GM18505 (cell line): ENCODE measurements at regions not wholly inside any gene's neighbourhood (a gene's known extent, or its start where the extent isn't known, plus 50 kb on each side); places are given as distances from the start of the nearest gene placed in this dataset.
"Not testable (repeated sequence)": the region's sequence is repeated elsewhere in the genome, so short reads cannot be mapped to it uniquely, and the experiment has no call there.

ENCODE experiments used
- ATAC-seq: cut with Tn5 transposase; IDR thresholded peaks from one replicate; pipeline ENCODE4 v1.9.1; 2021; ENCODE audit not compliant: unreplicated experiment
- POLR2A ChIP-seq: IDR thresholded peaks from 4 replicates; pipeline ENCODE4 v1.6.1; 2011; ENCODE audit warnings: borderline replicate concordance; ENCODE audit not compliant: insufficient read depth, insufficient read length; ENCODE audit errors: extremely low read depth

DNA sequence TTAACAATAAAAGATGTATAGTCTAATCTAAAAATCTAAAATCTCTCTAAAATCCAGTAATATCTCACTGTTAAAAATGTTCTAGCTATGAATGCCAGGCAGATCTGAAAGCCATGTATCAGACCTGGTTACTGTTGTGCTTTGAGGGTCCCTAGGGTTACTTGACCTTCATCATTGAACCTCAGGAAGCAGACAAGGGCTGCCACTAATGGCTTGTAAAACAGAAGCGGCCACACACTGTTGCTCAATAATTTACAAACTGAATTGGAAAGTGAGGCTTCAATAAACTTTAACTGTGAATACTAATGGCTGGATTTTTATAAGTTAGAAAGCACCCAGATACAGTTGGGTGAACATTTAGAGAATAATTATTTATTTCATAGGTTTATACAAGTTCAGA, 198.0 kb upstream of the RPS23 start:
- ATAC-seq: no peak
- no peak for TF ChIP-seq POLR2A

DNA sequence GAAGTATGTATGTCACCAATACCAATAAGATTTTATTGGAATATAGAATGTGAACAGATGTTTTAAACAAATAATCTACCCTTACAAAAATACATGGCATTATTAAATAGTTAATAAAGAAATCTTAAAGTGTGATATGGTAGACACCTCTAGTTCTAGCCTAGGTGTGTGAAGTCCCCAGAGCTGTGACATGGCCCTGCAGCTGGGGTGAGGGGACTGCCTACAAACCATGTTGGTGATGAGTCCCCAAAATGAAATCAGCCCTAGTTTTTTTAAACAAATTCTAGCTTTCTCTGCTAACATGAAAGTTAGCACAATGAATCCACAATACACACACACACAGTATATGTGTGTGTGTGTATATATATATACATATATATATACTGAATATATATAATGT, 195.1 kb upstream of the RPS23 start:
- no peak for TF ChIP-seq POLR2A
- no peak for ATAC-seq

DNA sequence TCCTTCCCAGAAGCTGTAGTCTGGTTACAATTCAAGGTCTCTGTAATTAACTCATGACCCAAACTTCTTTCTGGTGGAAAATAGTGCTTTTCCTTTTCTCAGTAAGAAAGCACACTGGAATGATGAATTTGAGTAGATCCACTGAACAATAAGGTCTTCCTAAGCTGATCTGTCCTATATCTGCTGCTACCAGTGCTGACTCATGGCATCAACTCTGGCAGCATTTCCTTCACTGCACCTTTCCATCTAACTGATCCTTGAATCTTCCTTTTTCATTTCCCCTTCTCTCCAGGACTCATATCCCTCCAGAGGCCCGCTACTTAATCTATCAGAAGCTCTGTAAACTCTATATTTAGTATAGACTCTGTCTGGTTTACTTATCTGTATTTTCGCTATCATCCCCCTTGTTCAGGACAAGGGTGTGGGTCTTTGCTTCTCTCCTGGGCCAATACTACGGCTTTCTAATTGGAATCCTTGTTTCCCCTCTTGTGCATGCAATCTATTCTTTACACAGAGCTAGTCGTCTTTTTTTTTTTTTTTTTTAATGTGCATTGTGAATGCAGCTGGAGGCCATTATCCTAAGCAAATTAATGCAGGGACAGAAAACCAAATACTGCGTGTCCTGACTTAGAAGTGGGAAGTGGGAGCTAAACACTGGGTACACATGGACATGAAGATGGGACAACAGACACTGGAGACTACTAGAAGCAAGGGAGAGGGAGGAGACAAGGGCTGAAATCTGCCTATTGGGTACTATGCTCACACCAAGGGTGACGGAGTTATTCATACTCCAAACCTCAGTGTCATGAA, 192.2 kb upstream of the RPS23 start:
- no peak for TF ChIP-seq POLR2A
- no peak for ATAC-seq

DNA sequence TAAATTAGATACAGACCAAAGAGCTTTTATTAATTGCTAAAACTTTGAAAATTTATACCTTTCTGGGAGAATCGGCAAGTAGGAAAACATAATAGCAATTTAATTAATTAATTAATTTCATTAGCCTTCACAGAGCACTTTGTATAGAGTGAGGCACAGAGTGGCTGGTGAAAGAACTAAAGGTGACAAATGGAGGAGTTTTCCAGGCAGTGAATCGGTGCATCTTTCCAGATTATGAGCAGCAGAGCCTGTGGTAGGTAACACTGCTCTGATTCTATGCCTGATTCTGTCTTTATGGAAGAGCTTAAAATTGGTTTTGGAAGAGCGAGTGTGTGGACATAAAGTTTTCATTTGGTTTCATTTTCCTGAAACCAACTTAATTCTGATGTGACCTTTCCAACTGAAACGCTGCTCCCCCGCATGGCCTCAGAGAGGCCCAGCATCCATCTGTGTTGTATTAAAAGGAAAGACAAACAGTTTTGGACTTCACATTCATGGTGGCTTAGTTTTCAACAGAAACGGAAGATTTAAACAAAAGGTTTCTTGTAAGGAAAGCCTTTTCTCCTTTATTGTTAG, 188.9 kb upstream of the RPS23 start:
- ATAC-seq: no peak
- no peak for TF ChIP-seq POLR2A

DNA sequence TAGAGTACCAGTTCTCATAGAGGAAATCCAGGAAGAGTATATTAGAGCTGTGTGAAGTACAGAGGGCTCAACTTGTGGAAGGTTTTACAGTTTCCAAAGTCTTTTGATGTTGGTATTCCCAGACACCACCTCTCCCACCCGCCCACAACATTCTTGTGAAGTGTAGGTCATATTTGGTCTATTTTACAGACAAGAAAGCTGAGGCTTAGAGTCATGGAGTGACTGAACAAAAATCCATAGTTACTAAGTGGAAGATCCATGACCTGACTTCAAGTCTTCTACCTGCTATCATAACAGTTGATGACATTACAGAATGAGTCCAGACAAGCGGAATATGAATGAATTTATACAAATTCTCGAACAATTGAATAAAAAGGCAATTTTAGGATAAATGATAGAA, 187.1 kb upstream of the RPS23 start:
- ATAC-seq: no peak
- TF ChIP-seq POLR2A: no peak

DNA sequence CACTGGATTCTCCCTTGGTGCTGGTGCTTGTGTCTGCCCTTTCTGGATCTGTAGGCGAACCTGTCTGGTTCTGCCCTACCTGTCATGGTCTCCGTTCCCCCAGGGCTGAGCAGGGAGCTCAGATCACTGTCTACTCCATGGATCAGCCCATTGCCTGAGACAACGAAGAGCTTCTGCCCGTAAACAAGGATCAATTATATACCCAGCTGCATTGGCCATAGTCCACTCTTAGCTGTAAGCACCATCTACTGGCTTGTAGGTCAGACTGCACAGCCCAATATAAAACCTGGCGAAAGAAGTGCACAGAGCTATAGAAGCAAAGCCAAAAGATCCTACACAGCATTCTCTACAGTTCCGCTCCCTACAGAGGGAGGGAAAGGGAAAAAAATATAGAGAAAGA, 181.5 kb upstream of the RPS23 start:
- TF ChIP-seq POLR2A: no peak
- ATAC-seq: no peak

DNA sequence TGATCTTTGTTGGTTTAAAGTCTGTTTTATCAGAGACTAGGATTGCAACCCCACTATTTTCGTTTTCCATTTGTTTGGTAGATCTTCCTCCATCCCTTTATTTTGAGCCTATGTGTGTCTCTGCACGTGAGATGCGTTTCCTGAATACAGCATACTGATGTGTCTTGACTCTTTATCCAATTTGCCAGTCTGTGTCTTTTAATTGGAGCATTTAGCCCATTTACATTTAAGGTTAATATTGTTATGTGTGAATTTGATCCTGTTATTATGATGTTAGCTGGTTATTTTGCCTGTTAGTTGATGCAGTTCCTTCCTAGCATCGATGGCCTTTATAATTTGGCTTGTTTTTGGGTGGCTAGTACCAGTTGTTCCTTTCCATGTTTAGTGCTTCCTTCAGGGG, 177.2 kb upstream of the RPS23 start:
- ATAC-seq: not testable (repeated sequence)

DNA sequence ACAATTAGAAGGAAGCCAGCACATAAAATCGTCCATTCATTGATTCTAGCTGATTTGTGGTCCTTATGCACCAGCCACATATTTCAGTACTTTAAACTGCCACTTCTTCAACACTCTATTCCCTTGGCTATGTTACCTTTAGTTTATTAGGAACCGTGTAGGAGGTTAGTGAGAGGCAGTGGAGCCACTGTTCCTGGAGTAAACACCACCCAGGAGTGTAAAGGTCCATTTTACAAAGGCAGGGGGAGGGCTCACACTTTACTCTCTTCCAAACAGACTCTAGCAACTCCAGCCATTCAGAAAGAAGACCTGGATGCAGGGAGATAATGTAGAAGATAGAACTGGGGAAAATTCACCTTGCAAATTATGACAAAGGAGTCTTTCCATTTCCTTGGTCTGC, 170.2 kb upstream of the RPS23 start:
- ATAC-seq: no peak
- TF ChIP-seq POLR2A: no peak

DNA sequence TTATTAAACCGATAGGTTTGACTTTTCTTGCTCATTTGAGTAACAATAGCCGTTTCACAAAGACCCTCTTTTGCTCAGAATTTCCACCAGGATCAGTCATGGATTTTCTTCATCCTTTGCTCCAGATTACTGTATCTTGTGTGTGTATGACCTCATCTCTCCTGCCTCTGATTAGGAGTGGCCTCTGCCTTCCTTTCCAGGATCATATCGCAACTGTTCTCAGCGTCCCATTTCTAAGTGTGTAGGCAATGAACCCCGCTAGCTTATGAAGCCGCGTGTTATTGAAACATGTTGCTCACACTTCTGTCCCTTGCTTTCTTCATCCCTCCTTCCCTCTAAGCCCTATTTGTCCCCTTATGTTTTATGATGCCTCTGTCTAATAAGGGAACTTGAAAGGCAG, 169.8 kb upstream of the RPS23 start:
- no peak for ATAC-seq
- no peak for TF ChIP-seq POLR2A

DNA sequence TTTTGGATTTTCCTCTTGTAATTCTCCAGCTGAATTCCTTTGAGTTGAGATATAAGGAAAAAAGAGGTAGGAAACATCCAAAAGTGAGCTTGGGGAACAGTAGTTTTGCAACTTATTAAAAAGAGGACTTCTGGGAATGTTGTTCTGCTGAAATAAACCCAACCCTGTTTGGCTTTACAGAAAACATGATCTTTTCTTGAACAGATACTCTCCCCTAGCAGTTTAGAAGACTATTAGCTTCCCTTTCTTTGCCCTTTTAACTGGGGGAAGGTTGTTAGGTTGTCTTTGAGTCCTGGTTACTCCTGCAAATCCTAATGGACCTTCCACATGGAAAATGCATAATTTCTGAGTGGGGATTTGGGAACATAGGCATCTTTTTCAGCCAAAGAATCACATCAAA, 168.7 kb upstream of the RPS23 start:
- no peak for ATAC-seq
- no peak for TF ChIP-seq POLR2A

DNA sequence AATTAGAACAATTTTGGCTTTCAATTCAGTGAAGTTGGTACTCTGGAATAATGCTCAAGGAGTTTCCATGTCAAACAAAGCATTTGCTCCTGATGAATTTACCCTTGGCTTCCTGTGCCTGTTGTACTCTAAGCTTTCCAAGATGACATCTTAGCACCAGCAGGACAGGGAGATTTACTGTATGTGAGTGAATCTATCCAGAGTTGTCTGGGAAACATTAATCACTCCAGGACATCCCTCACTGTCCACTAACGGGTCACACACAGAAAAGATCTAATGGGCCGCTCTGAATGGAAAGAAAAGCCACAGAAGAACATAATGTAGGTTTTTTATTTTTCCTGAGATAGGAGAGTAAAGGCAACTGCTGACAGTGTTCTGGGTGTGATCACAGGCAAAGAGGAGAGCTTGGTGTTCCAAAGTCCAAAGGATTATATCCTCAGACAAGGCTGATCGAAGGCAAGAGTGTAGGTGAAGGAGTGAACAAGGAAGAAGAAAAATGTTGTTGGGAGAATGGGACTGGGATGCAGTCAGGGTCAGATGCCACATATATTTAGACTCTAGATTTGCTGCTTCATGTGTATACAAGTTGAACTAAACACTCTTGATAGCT, 167.7 kb upstream of the RPS23 start:
- no peak for ATAC-seq
- TF ChIP-seq POLR2A: no peak

DNA sequence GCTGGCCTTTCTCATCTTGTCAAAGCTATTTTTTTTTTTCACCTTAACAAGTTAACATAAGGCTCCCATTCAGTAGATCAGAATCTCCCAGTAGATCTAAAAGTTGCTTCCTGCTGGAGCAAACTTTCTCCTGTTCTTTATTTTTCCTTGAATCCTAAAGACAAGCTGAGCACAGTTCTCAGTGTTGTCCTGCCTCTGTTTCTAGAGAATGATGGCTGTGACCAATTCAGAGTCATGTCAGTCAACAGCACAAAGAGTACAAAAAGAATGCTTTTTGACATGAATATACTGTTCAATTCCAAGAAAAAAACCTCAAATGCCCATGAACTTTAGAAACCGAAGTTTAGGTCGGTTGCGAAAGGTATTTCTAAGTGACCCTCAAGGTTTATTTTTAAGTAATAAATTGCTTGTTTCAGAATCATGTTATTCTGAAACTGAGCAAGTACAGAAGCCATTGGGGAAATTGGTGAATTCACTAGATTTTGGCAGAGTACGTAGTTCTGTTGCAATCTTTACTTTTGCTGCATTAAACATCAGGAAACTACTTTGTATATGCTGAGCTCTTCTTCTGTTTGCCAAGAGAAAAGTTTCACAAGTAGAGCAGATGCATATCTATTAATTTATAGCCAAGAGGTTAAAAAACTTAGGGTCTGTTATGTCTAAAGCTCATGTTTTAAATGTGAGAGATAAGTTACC, 161.7 kb upstream of the RPS23 start:
- ATAC-seq: no peak
- no peak for TF ChIP-seq POLR2A

DNA sequence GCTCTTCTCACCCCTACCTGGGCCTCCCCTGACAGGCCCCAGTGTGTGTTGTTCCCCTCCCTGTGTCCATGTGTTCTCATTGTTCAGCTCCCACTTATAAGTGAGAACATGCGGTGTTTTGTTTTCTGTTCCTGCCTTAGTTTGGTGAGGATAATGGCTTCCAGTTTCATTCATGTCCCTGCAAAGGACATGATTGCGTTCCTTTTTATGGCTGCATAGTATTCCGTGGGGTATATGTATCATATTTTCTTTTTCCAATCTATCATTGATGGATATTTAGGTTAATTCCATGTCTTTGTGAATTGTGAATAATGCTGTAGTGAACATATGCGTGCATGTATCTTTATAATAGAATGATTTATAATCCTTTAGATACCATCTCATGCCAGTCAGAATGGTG, 159.4 kb upstream of the RPS23 start:
- ATAC-seq: not testable (repeated sequence)

DNA sequence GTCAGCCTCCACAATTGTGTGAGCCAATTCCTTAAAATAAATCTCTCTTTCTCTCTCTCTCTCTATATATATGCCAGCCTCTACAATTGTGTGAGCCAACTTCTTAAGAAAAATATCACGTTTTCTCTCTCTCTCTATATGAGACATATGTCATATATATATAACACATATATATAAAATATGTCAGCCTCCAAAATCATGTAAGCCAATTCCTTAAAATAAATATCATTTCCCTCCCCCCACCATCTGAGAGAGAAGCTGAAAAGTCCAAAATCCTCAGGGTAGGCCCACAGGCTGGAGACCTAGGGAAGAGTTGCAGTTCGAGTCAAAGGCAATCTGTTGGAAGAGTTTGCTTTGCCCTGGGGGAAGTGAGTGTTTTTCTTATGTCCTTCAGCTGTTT, 158.1 kb upstream of the RPS23 start:
- TF ChIP-seq POLR2A: no peak
- ATAC-seq: no peak

DNA sequence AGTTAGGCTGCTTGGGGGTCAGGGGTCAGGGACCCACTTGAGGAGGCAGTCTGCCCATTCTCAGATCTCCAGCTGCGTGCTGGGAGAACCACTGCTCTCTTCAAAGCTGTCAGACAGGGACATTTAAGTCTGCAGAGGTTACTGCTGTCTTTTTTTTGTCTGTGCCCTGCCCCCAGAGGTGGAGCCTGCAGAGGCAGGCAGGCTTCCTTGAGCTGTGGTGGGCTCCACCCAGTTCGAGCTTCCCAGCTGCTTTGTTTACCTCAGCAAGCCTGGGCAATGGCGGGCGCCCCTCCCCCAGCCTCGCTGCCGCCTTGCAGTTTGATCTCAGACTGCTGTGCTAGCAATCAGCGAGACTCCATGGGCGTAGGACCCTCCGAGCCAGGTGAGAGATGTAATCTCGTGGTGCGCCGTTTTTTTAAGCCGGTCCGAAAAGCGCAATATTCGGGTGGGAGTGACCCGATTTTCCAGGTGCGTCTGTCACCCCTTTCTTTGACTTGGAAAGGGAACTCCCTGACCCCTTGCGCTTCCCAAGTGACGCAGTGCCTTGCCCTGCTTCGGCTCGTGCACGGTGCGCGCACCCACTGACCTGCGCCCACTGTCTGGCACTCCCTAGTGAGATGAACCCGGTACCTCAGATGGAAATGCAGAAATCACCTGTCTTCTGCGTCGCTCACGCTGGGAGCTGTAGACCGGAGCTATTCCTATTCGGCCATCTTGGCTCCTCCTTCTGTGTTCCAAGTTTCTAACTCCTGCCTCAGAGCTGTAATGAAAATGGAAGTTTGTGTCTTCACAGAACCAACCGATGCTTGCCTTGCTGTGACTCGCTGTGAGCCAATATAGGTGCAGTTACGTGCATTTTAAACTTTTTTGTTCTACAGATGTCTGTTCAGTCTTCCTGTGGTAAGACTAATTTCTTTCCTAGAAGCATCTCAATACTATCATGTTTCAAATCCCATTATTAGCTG, 156.8 kb upstream of the RPS23 start:
- ATAC-seq: not testable (repeated sequence)
